GM19452 (cell line): ENCODE measurements at regions not wholly inside any gene's neighbourhood (a gene's known extent, or its start where the extent isn't known, plus 50 kb on each side); places are given as distances from the start of the nearest gene placed in this dataset.
"Not testable (repeated sequence)": the region's sequence is repeated elsewhere in the genome, so short reads cannot be mapped to it uniquely, and the experiment has no call there.

ENCODE experiments used
- ATAC-seq: cut with Tn5 transposase; IDR thresholded peaks from one replicate; pipeline ENCODE4 v1.9.1; 2021; ENCODE audit not compliant: unreplicated experiment

GRCh38 chr20:22732751-22733150, 148.4 kb upstream of the FOXA2 start:
- ATAC-seq: no peak

- not testable (repeated sequence) for ATAC-seq
Observed at GRCh38 chr20:22734946-22735647, 150.7 kb upstream of the FOXA2 start.

- no peak for ATAC-seq
Observed at GRCh38 chr20:22740829-22741228, 156.5 kb upstream of the FOXA2 start.

GRCh38 chr20:22744341-22745193, 160.2 kb upstream of the FOXA2 start:
- no peak for ATAC-seq

GRCh38 chr20:22745194-22745500, 160.8 kb upstream of the FOXA2 start:
- ATAC-seq: no peak

- no peak for ATAC-seq
Observed at GRCh38 chr20:22746957-22747356, 162.6 kb upstream of the FOXA2 start.

- no peak for ATAC-seq
Observed at GRCh38 chr20:22752324-22752723, 168.0 kb upstream of the FOXA2 start.

- no peak for ATAC-seq
Observed at GRCh38 chr20:22757424-22758183, 173.2 kb upstream of the FOXA2 start.

GRCh38 chr20:22758815-22759214, 174.4 kb upstream of the FOXA2 start:
- ATAC-seq: no peak

GRCh38 chr20:22762576-22763256, 178.3 kb upstream of the FOXA2 start:
- ATAC-seq: no peak

- no peak for ATAC-seq
Observed at GRCh38 chr20:22763257-22763906, 179.0 kb upstream of the FOXA2 start.

GRCh38 chr20:22768266-22769178, 184.2 kb upstream of the FOXA2 start:
- no peak for ATAC-seq

GRCh38 chr20:22770241-22770800, 185.9 kb upstream of the FOXA2 start:
- no peak for ATAC-seq

GRCh38 chr20:22771706-22772105, 187.3 kb upstream of the FOXA2 start:
- ATAC-seq: no peak

- ATAC-seq: no peak
Observed at GRCh38 chr20:22773344-22773743, 189.0 kb upstream of the FOXA2 start.

- no peak for ATAC-seq
Observed at GRCh38 chr20:22775256-22775655, 190.9 kb upstream of the FOXA2 start.

GRCh38 chr20:22775671-22776139, 191.3 kb upstream of the FOXA2 start:
- ATAC-seq: no peak

GRCh38 chr20:22776369-22776768, 192.0 kb upstream of the FOXA2 start:
- ATAC-seq: no peak

GRCh38 chr20:22779878-22780277, 195.5 kb upstream of the FOXA2 start:
- ATAC-seq: no peak
